HCT116 (cell line): ENCODE measurements at regions not wholly inside any gene's neighbourhood (a gene's known extent, or its start where the extent isn't known, plus 50 kb on each side); places are given as distances from the start of the nearest gene placed in this dataset.
"Not testable (repeated sequence)": the region's sequence is repeated elsewhere in the genome, so short reads cannot be mapped to it uniquely, and the experiment has no call there.

Experiments used
- ATAC-seq: fragments of 200-7000 bp; cut with Tn5 transposase; 2 replicates; pipeline ENCODE4 v1.9.1; 2020; ENCODE audit warnings: mild to moderate bottlenecking, moderate library complexity
- BruUV-seq: library from RNA; stranded (reverse); fragments of 400-500 nt; replicated peaks from 2 replicates; lab custom pipeline; 2021; lab: Mats Ljungman, UMichigan
- CTCF ChIA-PET: fragments of 300-600 bp; sonication (Branson Sonifier 250); formaldehyde crosslinking; loops from one replicate; lab custom pipeline; 2021; ENCODE audit warnings: antibody characterized with exemption; lab: Charles Lee
- POLR2A ChIA-PET: fragments of 300-600, 350-600 bp; sonication (Branson Sonifier 250); formaldehyde crosslinking; loops from one replicate; lab custom pipeline; 2021; ENCODE audit warnings: antibody characterized with exemption; lab: Charles Lee
- RAD21 ChIA-PET, 2 experiments: fragments of 300-600 bp; sonication (Branson Sonifier 250); formaldehyde crosslinking; loops; one replicate each; lab custom pipeline; 2023; ENCODE audit warnings: low total read pairs in 2 of 2; ENCODE audit not compliant: uncharacterized antibody in 2 of 2, unreplicated experiment in 2 of 2, low non-redundant PET in 1 of 2; lab: Charles Lee
- DNase-seq: peaks from one replicate; pipeline ENCODE4 v3.0.0-alpha.2; 2010; ENCODE audit warnings: low read depth, low spot score
- H2AFZ ChIP-seq: fragments of 200-600 bp; shearing (Covaris generic), sonication (generic); 2 replicates; pipeline ENCODE4 v1.6.1; 2017; ENCODE audit warnings: low read depth, mixed run types, mixed read lengths, antibody characterized with exemption, low read length; ENCODE audit not compliant: poor library complexity, severe bottlenecking
- H3K27ac ChIP-seq: 2 replicates; pipeline ENCODE4 v1.5.1; 2012; ENCODE audit warnings: low read depth, low read length
- H3K27me3 ChIP-seq: fragments of 200-600 bp; sonication (generic); 2 replicates; pipeline ENCODE4 v1.6.1; 2016; ENCODE audit warnings: mixed run types, low read length, mixed read lengths; ENCODE audit not compliant: insufficient read depth
- H3K36me3 ChIP-seq, 2 experiments: fragments of 200-500 bp in 1 of 2; fragments of 200-600 bp in 1 of 2; sonication (Bioruptor generic) in 1 of 2; sonication (generic) in 1 of 2; 2 replicates each; pipeline versions ENCODE4 v1.5.1 to v1.6.1; 2014 to 2016; ENCODE audit warnings: low read length in 2 of 2, inconsistent platforms in 1 of 2, mixed read lengths in 1 of 2, mixed run types in 1 of 2; ENCODE audit not compliant: insufficient read depth in 2 of 2, control insufficient read depth in 1 of 2
- H3K4me1 ChIP-seq, 2 experiments: fragments of 200-600 bp in 1 of 2; sonication (generic) in 1 of 2; 2 replicates each; pipeline versions ENCODE4 v1.5.1 to v1.6.1; 2012 to 2017; ENCODE audit warnings: low read length in 2 of 2, inconsistent platforms in 1 of 2, mild to moderate bottlenecking in 1 of 2, mixed read lengths in 1 of 2, mixed run types in 1 of 2, moderate library complexity in 1 of 2; ENCODE audit not compliant: insufficient read depth in 2 of 2, control insufficient read depth in 1 of 2
- H3K4me2 ChIP-seq: fragments of 200-600 bp; sonication (generic); 2 replicates; pipeline ENCODE4 v1.6.1; 2017; ENCODE audit warnings: mixed run types, low read length, mixed read lengths
- H3K4me3 ChIP-seq, 2 experiments: fragments of 200-600 bp in 1 of 2; sonication (generic) in 1 of 2; replicated peaks in 1 of 2; 2 replicates each; pipeline ENCODE4 v1.5.1; 2011 to 2016; ENCODE audit warnings: low read length in 2 of 2, control low read depth in 1 of 2, low read depth in 1 of 2, mild to moderate bottlenecking in 1 of 2, mixed read lengths in 1 of 2, mixed run types in 1 of 2
- H3K79me2 ChIP-seq: fragments of 200-600 bp; sonication (generic); 2 replicates; pipeline ENCODE4 v1.6.1; 2017; ENCODE audit warnings: mild to moderate bottlenecking, mixed run types, low read length, moderate library complexity, mixed read lengths; ENCODE audit not compliant: insufficient read depth
- H3K9ac ChIP-seq: fragments of 200-600 bp; sonication (generic); 2 replicates; pipeline ENCODE4 v1.6.1; 2016; ENCODE audit warnings: low read length, mixed read lengths
- H3K9me2 ChIP-seq: fragments of 200-600 bp; sonication (generic), shearing (Covaris generic); 2 replicates; pipeline ENCODE4 v1.6.1; 2017; ENCODE audit warnings: mixed run types, mild to moderate bottlenecking, moderate library complexity; ENCODE audit not compliant: insufficient read depth
- H3K9me3 ChIP-seq, 2 experiments: fragments of 200-500 bp in 1 of 2; fragments of 200-600 bp in 1 of 2; sonication (Bioruptor generic) in 1 of 2; sonication (generic) in 1 of 2; 2 replicates each; pipeline ENCODE4 v1.6.1; 2014 to 2017; ENCODE audit warnings: low read length in 2 of 2, mixed read lengths in 2 of 2, inconsistent platforms in 1 of 2, low read depth in 1 of 2, mild to moderate bottlenecking in 1 of 2, mixed run types in 1 of 2, moderate library complexity in 1 of 2; ENCODE audit not compliant: control insufficient read depth in 1 of 2, insufficient read depth in 1 of 2
- H4K20me1 ChIP-seq: fragments of 200-600 bp; sonication (generic), shearing (Covaris generic); 2 replicates; pipeline ENCODE4 v1.6.1; 2017; ENCODE audit warnings: mixed run types, mild to moderate bottlenecking, moderate library complexity; ENCODE audit not compliant: insufficient read depth
- CTCF ChIP-seq, 3 experiments: fragments of 200-600 bp in 1 of 3; sonication (generic) in 1 of 3; IDR thresholded peaks in 2 of 3; conservative IDR thresholded peaks in 1 of 3; 2 replicates each; pipeline ENCODE4 v1.5.1; 2012 to 2017; ENCODE audit warnings: low read depth in 2 of 3, low read length in 2 of 3, antibody characterized with exemption in 1 of 3, borderline replicate concordance in 1 of 3, control low read depth in 1 of 3, mild to moderate bottlenecking in 1 of 3, mixed read lengths in 1 of 3, mixed run types in 1 of 3, moderate library complexity in 1 of 3; ENCODE audit not compliant: insufficient read depth in 1 of 3
- EGR1 ChIP-seq: IDR thresholded peaks from 2 replicates; pipeline ENCODE4 v1.6.1; 2012; ENCODE audit warnings: low read depth
- RAD21 ChIP-seq: IDR thresholded peaks from 2 replicates; pipeline ENCODE4 v1.6.1; 2012; ENCODE audit warnings: low read depth, mild to moderate bottlenecking
- SIN3A ChIP-seq: IDR thresholded peaks from 2 replicates; pipeline ENCODE4 v1.6.1; 2012; ENCODE audit warnings: low read depth
- SP1 ChIP-seq: IDR thresholded peaks from 2 replicates; pipeline ENCODE4 v1.6.1; 2012; ENCODE audit warnings: low read depth
- SRF ChIP-seq: IDR thresholded peaks from 2 replicates; pipeline ENCODE4 v1.6.1; 2012; ENCODE audit warnings: low read depth
- ZNF274 ChIP-seq: fragments of 200-500 bp; sonication (Bioruptor generic); IDR thresholded peaks from 2 replicates; pipeline ENCODE4 v1.6.1; 2014; ENCODE audit warnings: mild to moderate bottlenecking, low read depth, low read length, inconsistent platforms
- intact Hi-C: fragments of 100-400 bp; cut with micrococcal nuclease; formaldehyde crosslinking; loops from 2 replicates; pipeline ENCODE4 v1.10.0; 2022

- Histone ChIP-seq H4K20me1 (no peaks in the 10 kb centered on the region), H3K9me3 (no peaks in the 10 kb centered on the region), H3K36me3 (no peaks in the 10 kb centered on the region), H3K4me2 (no peak overlapping the region), H2AFZ (no peak overlapping the region), H3K27ac (no peak overlapping the region), H3K4me1 (no peaks in the 10 kb centered on the region), H3K9me2 (no peaks in the 10 kb centered on the region), H3K79me2 (no peaks in the 10 kb centered on the region), H3K4me3 (no peak overlapping the region), H3K9ac (no peak overlapping the region), H3K27me3 (no peaks in the 10 kb centered on the region)
- intact Hi-C loops, result no loop called here
- TF ChIP-seq SRF (no peak), RAD21 (no peak), SIN3A (no peak), SP1 (no peak), ZNF274 (no peak)
- ChIA-PET POLR2A (no interaction called here), CTCF (no interaction called here), RAD21 (no interaction called here)
- no peak for ATAC-seq
- BruUV-seq, result no TSS peak
- no peak for DNase-seq
Observed at GRCh38 chr6:167690931-167691330, 135.8 kb upstream of the AFDN start.

GRCh38 chr6:167691533-167692312, 135.0 kb upstream of the AFDN start:
- H4K20me1 ChIP-seq, result no peaks in the 10 kb centered on the region
- no peak overlapping the region for H3K27ac ChIP-seq
- intact Hi-C loops, result no loop called here
- no peak overlapping the region for H3K4me3 ChIP-seq
- ATAC-seq, result no peak
- H3K27me3 ChIP-seq, result no peaks in the 10 kb centered on the region
- no peaks in the 10 kb centered on the region for H3K4me1 ChIP-seq
- ChIA-PET POLR2A (no interaction called here), CTCF (no interaction called here), RAD21 (no interaction called here)
- H3K9ac ChIP-seq, result no peak overlapping the region
- TF ChIP-seq EGR1 (no peak), CTCF (IDR thresholded peaks at IDR 0.05 in 2 of 3, conservative IDR thresholded peaks at IDR 0.05 in 1 of 3; ENCODE audit: borderline replicate concordance in 1 of 3, insufficient read depth in 1 of 3, low read depth in 2 of 3, low read length in 2 of 3) (no peak), SIN3A (no peak)
- H3K9me3 ChIP-seq, result no peaks in the 10 kb centered on the region
- DNase-seq, result no peak
- BruUV-seq, result no TSS peak
- no peaks in the 10 kb centered on the region for H3K9me2 ChIP-seq
- no peaks in the 10 kb centered on the region for H3K36me3 ChIP-seq
- H3K79me2 ChIP-seq, result no peaks in the 10 kb centered on the region
- H2AFZ ChIP-seq, result no peak overlapping the region
- no peak overlapping the region for H3K4me2 ChIP-seq

- RAD21 ChIA-PET, H3K27me3 ChIP-seq, CTCF ChIA-PET: not testable (repeated sequence)
Observed at GRCh38 chr6:167693478-167693877, 133.2 kb upstream of the AFDN start.

More at GRCh38 chr6:167693478-167693877, 133.2 kb upstream of the AFDN start:
- H3K36me3 ChIP-seq, ATAC-seq, BruUV-seq, H2AFZ ChIP-seq, H3K27ac ChIP-seq, POLR2A ChIA-PET, H3K4me1 ChIP-seq, DNase-seq, H3K9me2 ChIP-seq, H3K9me3 ChIP-seq, intact Hi-C loops, H4K20me1 ChIP-seq, H3K4me2 ChIP-seq, H3K9ac ChIP-seq, H3K79me2 ChIP-seq, H3K4me3 ChIP-seq: not testable (repeated sequence)
